ENCODE measurements at regions not wholly inside any gene's neighbourhood (a gene's known extent, or its start where the extent isn't known, plus 50 kb on each side); places are given as distances from the start of the nearest gene placed in this dataset.

DNA sequence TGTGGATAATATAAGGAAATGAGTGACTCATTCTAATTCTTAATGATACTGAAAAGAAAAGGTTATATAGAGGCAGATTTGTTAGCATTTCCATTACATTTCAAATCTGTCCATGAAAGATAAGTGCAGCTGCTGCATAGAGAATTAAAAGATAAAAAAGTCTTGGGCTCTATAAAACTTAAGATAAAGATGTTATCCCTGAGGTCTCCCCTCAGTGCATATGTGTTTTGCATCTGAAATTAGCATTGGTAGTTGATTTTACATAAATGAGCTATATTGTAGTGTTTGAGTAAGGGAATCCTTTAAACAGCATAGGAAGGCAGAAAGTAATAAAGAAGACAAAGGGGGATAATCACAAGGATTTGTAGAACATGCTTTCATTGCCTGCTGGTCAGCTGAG, 206.2 kb downstream of the FSCB start:
- TF ChIP-seq, protein P1, sequence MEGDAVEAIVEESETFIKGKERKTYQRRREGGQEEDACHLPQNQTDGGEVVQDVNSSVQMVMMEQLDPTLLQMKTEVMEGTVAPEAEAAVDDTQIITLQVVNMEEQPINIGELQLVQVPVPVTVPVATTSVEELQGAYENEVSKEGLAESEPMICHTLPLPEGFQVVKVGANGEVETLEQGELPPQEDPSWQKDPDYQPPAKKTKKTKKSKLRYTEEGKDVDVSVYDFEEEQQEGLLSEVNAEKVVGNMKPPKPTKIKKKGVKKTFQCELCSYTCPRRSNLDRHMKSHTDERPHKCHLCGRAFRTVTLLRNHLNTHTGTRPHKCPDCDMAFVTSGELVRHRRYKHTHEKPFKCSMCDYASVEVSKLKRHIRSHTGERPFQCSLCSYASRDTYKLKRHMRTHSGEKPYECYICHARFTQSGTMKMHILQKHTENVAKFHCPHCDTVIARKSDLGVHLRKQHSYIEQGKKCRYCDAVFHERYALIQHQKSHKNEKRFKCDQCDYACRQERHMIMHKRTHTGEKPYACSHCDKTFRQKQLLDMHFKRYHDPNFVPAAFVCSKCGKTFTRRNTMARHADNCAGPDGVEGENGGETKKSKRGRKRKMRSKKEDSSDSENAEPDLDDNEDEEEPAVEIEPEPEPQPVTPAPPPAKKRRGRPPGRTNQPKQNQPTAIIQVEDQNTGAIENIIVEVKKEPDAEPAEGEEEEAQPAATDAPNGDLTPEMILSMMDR (IDR thresholded peaks at IDR 0.05): no peak
- no peak for TF ChIP-seq POLR2A (IDR thresholded peaks at IDR 0.05)

All from thyroid gland (tissue), 4 donors.